Parathyroid adenoma (tissue), 2 donors: ENCODE measurements at regions not wholly inside any gene's neighbourhood (a gene's known extent, or its start where the extent isn't known, plus 50 kb on each side); places are given as distances from the start of the nearest gene placed in this dataset.

Source experiments
- H2AFZ ChIP-seq: fragments of 300-600 bp; sonication (generic); one replicate; pipeline ENCODE4 v1.7.0; 2017; ENCODE audit warnings: antibody characterized with exemption, mild to moderate bottlenecking
- H3K27ac ChIP-seq: fragments of 300-600 bp; sonication (generic); one replicate; pipeline ENCODE4 v1.7.0; 2017
- H3K27me3 ChIP-seq: fragments of 300-600 bp; sonication (generic); one replicate; pipeline ENCODE4 v1.7.0; 2017; ENCODE audit warnings: low read length; ENCODE audit not compliant: control insufficient read depth, insufficient read depth
- H3K36me3 ChIP-seq: fragments of 300-600 bp; sonication (generic); one replicate; pipeline ENCODE4 v1.7.0; 2017; ENCODE audit warnings: low read length; ENCODE audit not compliant: control insufficient read depth, insufficient read depth
- H3K4me1 ChIP-seq: fragments of 300-600 bp; sonication (generic); one replicate; pipeline ENCODE4 v1.7.0; 2017; ENCODE audit warnings: control low read depth
- H3K4me2 ChIP-seq: fragments of 300-600 bp; sonication (generic); one replicate; pipeline ENCODE4 v1.7.0; 2017; ENCODE audit warnings: low read length
- H3K4me3 ChIP-seq: fragments of 300-600 bp; sonication (generic); one replicate; pipeline ENCODE4 v1.7.0; 2017; ENCODE audit warnings: low read depth, low read length
- H3K79me2 ChIP-seq: fragments of 300-600 bp; sonication (generic); one replicate; pipeline ENCODE4 v1.7.0; 2017; ENCODE audit warnings: control low read depth
- H3K9ac ChIP-seq: fragments of 300-600 bp; sonication (generic); one replicate; pipeline ENCODE4 v1.7.0; 2017; ENCODE audit warnings: mild to moderate bottlenecking
- H3K9me3 ChIP-seq: fragments of 300-600 bp; sonication (generic); one replicate; pipeline ENCODE4 v1.7.0; 2017; ENCODE audit warnings: low read length; ENCODE audit not compliant: control insufficient read depth
- CTCF ChIP-seq: fragments of 300-600 bp; sonication (generic); IDR thresholded peaks from one replicate; pipeline ENCODE4 v1.7.0; 2017; ENCODE audit warnings: antibody characterized with exemption, mild to moderate bottlenecking
- donor health status: primary hyperparathyroidism.

DNA sequence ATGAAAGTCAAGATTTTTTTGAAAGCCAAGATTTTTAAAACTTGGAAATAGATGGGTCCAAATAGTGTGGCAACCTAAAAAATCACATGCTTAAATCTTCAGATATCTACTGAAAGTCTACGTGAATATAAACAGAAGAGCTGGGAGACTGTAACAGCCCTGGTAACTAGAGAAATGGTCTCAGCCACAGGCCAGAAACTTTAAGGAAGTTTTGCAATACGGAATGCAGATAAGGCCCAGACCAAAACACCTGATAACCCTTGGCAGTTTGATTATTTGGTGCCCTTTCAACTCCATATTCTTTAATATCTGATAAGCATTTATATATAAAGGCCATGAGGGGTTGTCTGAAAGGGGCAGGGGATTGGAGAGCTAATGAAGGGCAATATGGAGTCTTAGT, 537.3 kb upstream of the TGFBR2 start:
- no peaks in the 10 kb centered on the region for H3K4me1 ChIP-seq
- no peak overlapping the region for H2AFZ ChIP-seq
- no peak overlapping the region for H3K27ac ChIP-seq
- H3K27me3 ChIP-seq = no peaks in the 10 kb centered on the region
- no peak overlapping the region for H3K4me3 ChIP-seq
- no peaks in the 10 kb centered on the region for H3K36me3 ChIP-seq
- TF ChIP-seq CTCF = no peak
- H3K4me2 ChIP-seq = no peak overlapping the region
- no peak overlapping the region for H3K9ac ChIP-seq
- no peaks in the 10 kb centered on the region for H3K79me2 ChIP-seq
- no peaks in the 10 kb centered on the region for H3K9me3 ChIP-seq

DNA sequence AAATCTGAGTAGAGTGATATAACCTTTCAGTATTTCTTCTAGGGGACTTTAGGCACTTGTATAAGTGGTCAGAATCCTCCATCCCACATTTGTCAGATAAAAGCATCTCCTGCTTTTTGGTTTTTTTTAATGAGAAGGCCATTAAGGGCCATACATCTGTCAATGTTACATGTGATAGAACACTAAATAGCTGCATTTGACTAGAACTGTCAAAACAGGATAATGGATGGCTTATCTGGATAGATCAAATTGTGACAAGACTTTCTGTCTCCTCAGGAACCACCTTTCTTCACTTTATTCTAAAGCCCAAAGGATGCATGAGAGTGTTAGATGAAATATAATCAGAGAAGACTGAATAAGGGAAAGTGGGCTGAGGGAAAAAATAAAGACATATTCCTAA, 533.4 kb upstream of the TGFBR2 start:
- Histone ChIP-seq H3K36me3 (no peaks in the 10 kb centered on the region), H3K27ac (no peak overlapping the region), H3K4me3 (no peak overlapping the region), H2AFZ (no peak overlapping the region), H3K4me1 (no peaks in the 10 kb centered on the region), H3K79me2 (no peaks in the 10 kb centered on the region), H3K27me3 (no peaks in the 10 kb centered on the region), H3K9me3 (no peaks in the 10 kb centered on the region), H3K9ac (no peak overlapping the region), H3K4me2 (no peak overlapping the region)
- no peak for TF ChIP-seq CTCF

- no peak overlapping the region for H3K9ac ChIP-seq
- H3K36me3 ChIP-seq = no peaks in the 10 kb centered on the region
- H3K4me1 ChIP-seq = no peaks in the 10 kb centered on the region
- H3K79me2 ChIP-seq = no peaks in the 10 kb centered on the region
- H3K4me2 ChIP-seq = no peak overlapping the region
- TF ChIP-seq CTCF = no peak
- no peak overlapping the region for H3K4me3 ChIP-seq
- no peaks in the 10 kb centered on the region for H3K9me3 ChIP-seq
- H3K27ac ChIP-seq = no peak overlapping the region
- H3K27me3 ChIP-seq = no peaks in the 10 kb centered on the region
- H2AFZ ChIP-seq = no peak overlapping the region
Observed at GRCh38 chr3:30073622-30074021, 532.8 kb upstream of the TGFBR2 start.

- Histone ChIP-seq H3K27me3 (no peaks in the 10 kb centered on the region), H3K9me3 (no peaks in the 10 kb centered on the region), H3K36me3 (no peaks in the 10 kb centered on the region), H3K79me2 (no peaks in the 10 kb centered on the region), H2AFZ (no peak overlapping the region), H3K4me1 (no peaks in the 10 kb centered on the region), H3K27ac (no peak overlapping the region), H3K4me2 (no peak overlapping the region), H3K9ac (no peak overlapping the region), H3K4me3 (no peak overlapping the region)
- TF ChIP-seq CTCF = no peak
Observed at GRCh38 chr3:30075514-30075913, 530.9 kb upstream of the TGFBR2 start.

GRCh38 chr3:30076899-30077298, 529.5 kb upstream of the TGFBR2 start:
- H3K27me3 ChIP-seq = no peaks in the 10 kb centered on the region

More at GRCh38 chr3:30076899-30077298, 529.5 kb upstream of the TGFBR2 start:
- Histone ChIP-seq H3K4me3 (no peak overlapping the region), H3K36me3 (no peaks in the 10 kb centered on the region), H3K9ac (no peak overlapping the region), H3K79me2 (no peaks in the 10 kb centered on the region), H3K4me1 (no peaks in the 10 kb centered on the region), H2AFZ (no peak overlapping the region), H3K4me2 (no peak overlapping the region), H3K9me3 (no peaks in the 10 kb centered on the region), H3K27ac (no peak overlapping the region)
- no peak for TF ChIP-seq CTCF
